ENCODE measurements at regions not wholly inside any gene's neighbourhood (a gene's known extent, or its start where the extent isn't known, plus 50 kb on each side); places are given as distances from the start of the nearest gene placed in this dataset.

DNA sequence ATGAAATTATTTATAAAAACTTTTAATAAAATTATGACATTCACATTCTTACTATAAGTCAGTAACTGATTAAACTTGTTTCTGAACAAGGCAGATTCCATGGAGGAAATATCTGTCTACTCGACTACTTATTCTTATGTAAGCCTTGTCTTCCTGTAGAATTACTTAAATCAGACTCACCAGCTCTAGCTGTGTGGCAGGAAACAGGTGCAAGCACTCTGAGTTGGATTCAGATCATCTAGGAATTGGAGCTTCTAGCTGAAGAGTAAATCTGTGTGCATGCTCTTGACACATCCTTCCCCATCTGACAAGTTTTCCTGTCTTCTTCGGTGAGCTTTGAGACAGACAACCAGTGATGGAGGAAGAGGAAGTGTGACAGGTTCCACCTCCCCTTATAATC is 284.7 kb downstream of the TRIB2 start:
- in situ Hi-C loops (cut with HindIII; ENCODE audit: low sequenced_read_pairs), result no loop called here
- TF ChIP-seq CTCF (IDR thresholded peaks at IDR 0.05; ENCODE audit: low read depth, low read length), result no peak
- no peak for DNase-seq (ENCODE audit: low read depth, low spot score)
- no peak overlapping the region for H3K4me3 ChIP-seq (ENCODE audit: low read depth, low read length)

DNA sequence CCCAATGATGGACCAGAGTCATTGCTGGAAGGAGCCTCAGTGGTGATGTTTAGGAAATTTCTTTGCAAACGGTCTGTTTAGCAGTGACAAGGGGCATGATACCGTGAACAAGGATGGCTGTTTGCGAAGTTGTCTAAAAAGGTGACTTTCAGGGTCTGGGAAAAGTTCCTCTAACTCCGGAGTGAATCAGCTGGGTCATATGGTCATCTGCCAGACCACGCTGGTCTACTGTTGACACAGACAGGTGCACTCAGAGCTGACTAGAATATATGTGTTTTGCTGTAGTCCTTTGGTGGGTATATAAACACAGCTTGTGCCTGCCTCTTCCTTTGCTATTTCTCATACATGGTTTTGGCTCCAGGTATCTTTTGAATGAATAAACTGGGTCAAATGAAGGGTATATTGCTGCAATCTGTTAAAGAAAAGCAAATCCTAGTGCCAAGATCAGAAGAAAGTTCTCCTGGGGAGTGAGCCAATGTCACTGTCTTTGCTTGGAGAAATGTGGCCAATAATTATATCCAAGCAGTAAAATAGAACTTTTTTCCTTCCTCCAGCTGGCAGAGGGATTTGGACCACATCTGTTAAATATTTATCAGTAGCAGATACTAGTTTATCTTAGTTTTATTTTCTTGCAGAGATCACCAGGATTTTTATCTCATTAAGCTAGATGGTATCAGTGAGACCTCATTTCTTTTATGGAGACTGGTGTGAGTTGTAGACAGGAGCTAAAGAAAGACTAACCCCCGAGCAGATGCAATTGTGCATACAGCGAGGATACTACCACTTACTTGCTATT is 286.0 kb downstream of the TRIB2 start:
- no peak for DNase-seq (ENCODE audit: low read depth, low spot score)
- in situ Hi-C loops (cut with HindIII; ENCODE audit: low sequenced_read_pairs), result no loop called here
- no peak for TF ChIP-seq CTCF (IDR thresholded peaks at IDR 0.05; ENCODE audit: low read depth, low read length)
- no peak overlapping the region for H3K4me3 ChIP-seq (ENCODE audit: low read depth, low read length)

- DNase-seq (ENCODE audit: low read depth, low spot score), result no peak
- H3K4me3 ChIP-seq (ENCODE audit: low read depth, low read length), result no peak overlapping the region
Measured at GRCh38 chr2:13003500-13003899, 286.8 kb downstream of the TRIB2 start.

GRCh38 chr2:13005048-13005447 is 288.3 kb downstream of the TRIB2 start:
- no peak overlapping the region for H3K4me3 ChIP-seq (ENCODE audit: low read depth, low read length)
- TF ChIP-seq CTCF (IDR thresholded peaks at IDR 0.05; ENCODE audit: low read depth, low read length), result no peak
- in situ Hi-C loops (cut with HindIII; ENCODE audit: low sequenced_read_pairs), result no loop called here
- DNase-seq (ENCODE audit: low read depth, low spot score), result no peak

More at GRCh38 chr2:13003500-13003899, 286.8 kb downstream of the TRIB2 start:
- TF ChIP-seq CTCF (IDR thresholded peaks at IDR 0.05; ENCODE audit: low read depth, low read length), result no peak
- in situ Hi-C loops (cut with HindIII; ENCODE audit: low sequenced_read_pairs), result no loop called here

- in situ Hi-C loops (cut with HindIII; ENCODE audit: low sequenced_read_pairs), result no loop called here
- peak; percentile 51 for DNase-seq (ENCODE audit: low read depth, low spot score)
Measured at GRCh38 chr2:13005761-13006335, 289.1 kb downstream of the TRIB2 start.

GRCh38 chr2:13006426-13006825 is 289.7 kb downstream of the TRIB2 start:
- TF ChIP-seq CTCF (IDR thresholded peaks at IDR 0.05; ENCODE audit: low read depth, low read length), result no peak
- DNase-seq (ENCODE audit: low read depth, low spot score), result no peak
- in situ Hi-C loops (cut with HindIII; ENCODE audit: low sequenced_read_pairs), result no loop called here
- H3K4me3 ChIP-seq (ENCODE audit: low read depth, low read length), result peak overlapping the region; percentile 24

More at GRCh38 chr2:13005761-13006335, 289.1 kb downstream of the TRIB2 start:
- no peak for TF ChIP-seq CTCF (IDR thresholded peaks at IDR 0.05; ENCODE audit: low read depth, low read length)
- H3K4me3 ChIP-seq (ENCODE audit: low read depth, low read length), result no peak overlapping the region

Data from astrocyte of the spinal cord (primary cell).